ENCODE measurements at regions not wholly inside any gene's neighbourhood (a gene's known extent, or its start where the extent isn't known, plus 50 kb on each side); places are given as distances from the start of the nearest gene placed in this dataset.

DNA sequence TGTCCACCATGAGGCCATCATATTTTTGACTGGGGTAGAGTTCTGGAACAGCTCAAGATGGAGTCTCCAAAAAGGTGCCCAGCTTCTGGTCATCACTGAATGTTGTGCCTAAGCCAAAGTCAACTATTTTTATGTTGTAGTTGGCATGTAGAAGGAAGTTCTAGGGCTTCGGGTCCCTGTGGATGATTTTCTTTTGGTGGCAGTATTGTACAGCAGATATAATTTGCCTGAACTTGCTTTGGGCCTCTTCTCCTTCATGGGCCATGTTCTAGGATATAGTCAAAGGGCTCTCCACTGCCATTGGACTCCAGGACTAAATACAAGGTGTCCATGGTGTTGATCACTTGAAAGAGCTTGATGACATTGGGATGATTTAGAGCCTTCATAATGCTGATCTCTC, 143.6 kb downstream of the SLC38A4 start:
- TF ChIP-seq POLR2A (IDR thresholded peaks at IDR 0.05), result no peak
- TF ChIP-seq, protein P1, sequence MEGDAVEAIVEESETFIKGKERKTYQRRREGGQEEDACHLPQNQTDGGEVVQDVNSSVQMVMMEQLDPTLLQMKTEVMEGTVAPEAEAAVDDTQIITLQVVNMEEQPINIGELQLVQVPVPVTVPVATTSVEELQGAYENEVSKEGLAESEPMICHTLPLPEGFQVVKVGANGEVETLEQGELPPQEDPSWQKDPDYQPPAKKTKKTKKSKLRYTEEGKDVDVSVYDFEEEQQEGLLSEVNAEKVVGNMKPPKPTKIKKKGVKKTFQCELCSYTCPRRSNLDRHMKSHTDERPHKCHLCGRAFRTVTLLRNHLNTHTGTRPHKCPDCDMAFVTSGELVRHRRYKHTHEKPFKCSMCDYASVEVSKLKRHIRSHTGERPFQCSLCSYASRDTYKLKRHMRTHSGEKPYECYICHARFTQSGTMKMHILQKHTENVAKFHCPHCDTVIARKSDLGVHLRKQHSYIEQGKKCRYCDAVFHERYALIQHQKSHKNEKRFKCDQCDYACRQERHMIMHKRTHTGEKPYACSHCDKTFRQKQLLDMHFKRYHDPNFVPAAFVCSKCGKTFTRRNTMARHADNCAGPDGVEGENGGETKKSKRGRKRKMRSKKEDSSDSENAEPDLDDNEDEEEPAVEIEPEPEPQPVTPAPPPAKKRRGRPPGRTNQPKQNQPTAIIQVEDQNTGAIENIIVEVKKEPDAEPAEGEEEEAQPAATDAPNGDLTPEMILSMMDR (IDR thresholded peaks at IDR 0.05), result no peak

All from vagina (tissue), 2 donors.